HepG2 (cell line): ENCODE measurements at regions not wholly inside any gene's neighbourhood (a gene's known extent, or its start where the extent isn't known, plus 50 kb on each side); places are given as distances from the start of the nearest gene placed in this dataset.

Source experiments
- ATAC-seq: fragments of 200-7000 bp; cut with Tn5 transposase; 3 replicates; pipeline ENCODE4 v1.9.1; 2020; ENCODE audit warnings: mild to moderate bottlenecking, moderate library complexity
- BruUV-seq: library from RNA; stranded (reverse); fragments of 400-500 nt; replicated peaks from 2 replicates; lab custom pipeline; 2021; lab: Mats Ljungman, UMichigan
- CTCF ChIA-PET: fragments of 300-600 bp; formaldehyde crosslinking; extraction: SDS; loops from one replicate; lab custom pipeline; 2021; ENCODE audit warnings: low total read pairs, inconsistent platforms, low intra/inter-chr PET ratio; lab: Yijun Ruan, JAX
- POLR2A ChIA-PET: fragments of 350-600 bp; sonication (Branson Sonifier 250); formaldehyde crosslinking; loops from one replicate; lab custom pipeline; 2020; ENCODE audit warnings: antibody characterized with exemption, inconsistent platforms; lab: Yijun Ruan, JAX
- DNase-seq: peaks from one replicate; pipeline ENCODE4 v3.0.0-alpha.2; 2015; ENCODE audit warnings: low spot score
- FAIRE-seq: peaks from 3 replicates; lab custom pipeline; 2011; peaks lifted over from hg19 to GRCh38; lab: Jason Lieb, UNC
- H2AFZ ChIP-seq: one replicate; pipeline ENCODE4 v1.6.1; 2011; ENCODE audit warnings: low read length, inconsistent platforms
- H3K27ac ChIP-seq: fragments of 300-600 bp; 3 replicates; pipeline ENCODE4 v1.8.0; 2011; ENCODE audit warnings: mixed run types, mild to moderate bottlenecking, mixed read lengths, low read length, inconsistent platforms; ENCODE audit not compliant: insufficient read depth; ENCODE audit errors: extremely low read length
- H3K27me3 ChIP-seq, 2 experiments: fragments of 200-600 bp in 1 of 2; 2 replicates in 1 of 2; 3 replicates in 1 of 2; pipeline versions ENCODE4 v1.6.0 to v1.8.0; 2011; ENCODE audit warnings: low read length in 2 of 2, mild to moderate bottlenecking in 2 of 2, moderate library complexity in 2 of 2, inconsistent platforms in 1 of 2; ENCODE audit not compliant: insufficient read depth in 2 of 2, control insufficient read depth in 1 of 2
- H3K36me3 ChIP-seq, 2 experiments: fragments of 200-600 bp in 1 of 2; replicated peaks in 1 of 2; 2 replicates in 1 of 2; 3 replicates in 1 of 2; pipeline versions ENCODE4 v1.5.1 to v1.8.0; 2011; ENCODE audit warnings: low read length in 2 of 2, inconsistent platforms in 1 of 2; ENCODE audit not compliant: insufficient read depth in 2 of 2, control insufficient read depth in 1 of 2
- H3K4me1 ChIP-seq: 2 replicates; pipeline ENCODE4 v1.5.1; 2012; ENCODE audit warnings: low read length, inconsistent platforms; ENCODE audit not compliant: insufficient read depth
- H3K4me2 ChIP-seq: 2 replicates; pipeline ENCODE4 v1.6.0; 2011; ENCODE audit warnings: low read depth, low read length, inconsistent platforms
- H3K4me3 ChIP-seq, 3 experiments: fragments of 200-600 bp in 1 of 3; sonication (generic), shearing (Covaris generic) in 1 of 3; replicated peaks in 1 of 3; 2 replicates each; pipeline ENCODE4 v1.5.1; 2011 to 2016; ENCODE audit warnings: low read length in 3 of 3, inconsistent platforms in 2 of 3, low read depth in 2 of 3, mild to moderate bottlenecking in 2 of 3, control low read depth in 1 of 3, mixed read lengths in 1 of 3; ENCODE audit not compliant: insufficient read depth in 1 of 3
- H3K79me2 ChIP-seq: one replicate; pipeline ENCODE4 v1.6.1; 2011; ENCODE audit warnings: low read length, inconsistent platforms; ENCODE audit not compliant: insufficient read depth
- H3K9ac ChIP-seq: 2 replicates; pipeline ENCODE4 v1.6.0; 2011; ENCODE audit warnings: mild to moderate bottlenecking, low read depth, low read length, inconsistent platforms; ENCODE audit not compliant: insufficient read depth
- H3K9me3 ChIP-seq: 2 replicates; pipeline ENCODE4 v1.5.1; 2012; ENCODE audit warnings: mild to moderate bottlenecking, low read length
- H4K20me1 ChIP-seq: 2 replicates; pipeline ENCODE4 v1.6.0; 2011; ENCODE audit warnings: inconsistent platforms, mild to moderate bottlenecking, low read length, moderate library complexity; ENCODE audit not compliant: insufficient read depth
- MXD4 ChIP-seq: IDR thresholded peaks from 2 replicates; pipeline ENCODE4 v1.6.1; 2016; ENCODE audit warnings: mild to moderate bottlenecking, missing biosample characterization, missing genetic modification reagents
- ZC3H13 ChIP-seq: sonication (generic); formaldehyde crosslinking; IDR thresholded peaks from 2 replicates; pipeline ENCODE4 v1.8.1; 2023; ENCODE audit warnings: mild to moderate bottlenecking, missing genetic modification reagents, moderate library complexity
- ZFY ChIP-seq: sonication (generic); formaldehyde crosslinking; IDR thresholded peaks from 2 replicates; pipeline ENCODE4 v1.4.0; 2020; ENCODE audit warnings: missing genetic modification reagents
- ZNF572 ChIP-seq: sonication (generic); formaldehyde crosslinking; IDR thresholded peaks from 2 replicates; pipeline ENCODE4 v1.5.1; 2020; ENCODE audit warnings: mild to moderate bottlenecking, missing genetic modification reagents
- ZNF747 ChIP-seq: sonication (generic); formaldehyde crosslinking; IDR thresholded peaks from 2 replicates; pipeline ENCODE4 v1.8.1; 2023; ENCODE audit warnings: missing genetic modification reagents, mild to moderate bottlenecking, borderline replicate concordance
- ZNF761 ChIP-seq: sonication (generic); formaldehyde crosslinking; conservative IDR thresholded peaks from 2 replicates; pipeline ENCODE4 v1.4.0; 2020; ENCODE audit warnings: mild to moderate bottlenecking, missing genetic modification reagents
- WGBS: methylation state at CpG from one replicate; pipeline ENCODE4 v1.1.6; 2017; ENCODE audit warnings: low lambda C conversion rate; 5-methylcytosine and 5-hydroxymethylcytosine counted together
- in situ Hi-C: cut with HindIII; loops from 2 replicates; pipeline ENCODE4 v1.10.0; 2017; ENCODE audit warnings: low pct_unique_long_range_greater_than_20kb; ENCODE audit not compliant: extremely low pct_ligation_motif_present
- intact Hi-C: fragments of 100-400 bp; cut with micrococcal nuclease; formaldehyde crosslinking; loops from one replicate; pipeline ENCODE4 v1.10.0; 2022; ENCODE audit not compliant: unreplicated experiment
- TF ChIP-seq, protein P1 (sequence below): sonication (generic); formaldehyde crosslinking; IDR thresholded peaks from 2 replicates; pipeline ENCODE4 v1.4.0; 2020; ENCODE audit warnings: missing genetic modification reagents, borderline replicate concordance
- TF ChIP-seq, protein P2 (sequence below): sonication (generic); formaldehyde crosslinking; IDR thresholded peaks from 2 replicates; pipeline ENCODE4 v1.4.0; 2020; ENCODE audit warnings: low read depth, missing genetic modification reagents

DNA sequence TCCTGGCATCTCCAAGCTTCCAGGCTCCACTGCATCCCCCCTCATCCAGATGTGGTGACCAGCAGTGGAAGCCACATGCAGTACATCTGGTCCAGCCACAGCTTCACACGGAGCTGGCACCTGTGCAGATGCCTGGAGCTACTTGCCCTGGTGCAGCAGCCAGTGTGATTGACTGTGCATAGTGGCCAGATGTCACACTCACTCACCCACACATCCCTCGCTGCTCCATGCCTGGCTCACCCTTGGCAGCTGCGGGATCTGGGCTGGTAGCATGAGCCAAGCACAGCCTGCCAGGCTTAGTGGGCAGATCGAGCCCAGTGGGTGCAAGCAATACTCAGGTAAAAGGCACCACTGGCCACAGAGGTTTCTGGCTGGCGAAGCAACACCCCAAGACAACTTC, 398.0 kb upstream of the CNTN4 start:
- BruUV-seq, result no TSS peak
- H3K79me2 ChIP-seq, result no peaks in the 10 kb centered on the region
- H4K20me1 ChIP-seq, result no peaks in the 10 kb centered on the region
- DNase-seq, result no peak
- H2AFZ ChIP-seq, result no peak overlapping the region
- FAIRE-seq, result no peak
- ATAC-seq, result no peak
- H3K27ac ChIP-seq, result no peak overlapping the region
- H3K4me3 ChIP-seq, result no peak overlapping the region
- POLR2A ChIA-PET, result no interaction called here
- no peak overlapping the region for H3K9ac ChIP-seq
- TF ChIP-seq ZNF572 (CRISPR knock-in tag) (no peak), ZNF747 (CRISPR knock-in tag) (no peak), ZNF761 (CRISPR knock-in tag) (no peak), ZC3H13 (CRISPR knock-in tag) (no peak), MXD4 (CRISPR knock-in tag) (no peak), ZFY (no peak)
- TF ChIP-seq, protein P1, sequence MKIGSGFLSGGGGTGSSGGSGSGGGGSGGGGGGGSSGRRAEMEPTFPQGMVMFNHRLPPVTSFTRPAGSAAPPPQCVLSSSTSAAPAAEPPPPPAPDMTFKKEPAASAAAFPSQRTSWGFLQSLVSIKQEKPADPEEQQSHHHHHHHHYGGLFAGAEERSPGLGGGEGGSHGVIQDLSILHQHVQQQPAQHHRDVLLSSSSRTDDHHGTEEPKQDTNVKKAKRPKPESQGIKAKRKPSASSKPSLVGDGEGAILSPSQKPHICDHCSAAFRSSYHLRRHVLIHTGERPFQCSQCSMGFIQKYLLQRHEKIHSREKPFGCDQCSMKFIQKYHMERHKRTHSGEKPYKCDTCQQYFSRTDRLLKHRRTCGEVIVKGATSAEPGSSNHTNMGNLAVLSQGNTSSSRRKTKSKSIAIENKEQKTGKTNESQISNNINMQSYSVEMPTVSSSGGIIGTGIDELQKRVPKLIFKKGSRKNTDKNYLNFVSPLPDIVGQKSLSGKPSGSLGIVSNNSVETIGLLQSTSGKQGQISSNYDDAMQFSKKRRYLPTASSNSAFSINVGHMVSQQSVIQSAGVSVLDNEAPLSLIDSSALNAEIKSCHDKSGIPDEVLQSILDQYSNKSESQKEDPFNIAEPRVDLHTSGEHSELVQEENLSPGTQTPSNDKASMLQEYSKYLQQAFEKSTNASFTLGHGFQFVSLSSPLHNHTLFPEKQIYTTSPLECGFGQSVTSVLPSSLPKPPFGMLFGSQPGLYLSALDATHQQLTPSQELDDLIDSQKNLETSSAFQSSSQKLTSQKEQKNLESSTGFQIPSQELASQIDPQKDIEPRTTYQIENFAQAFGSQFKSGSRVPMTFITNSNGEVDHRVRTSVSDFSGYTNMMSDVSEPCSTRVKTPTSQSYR (CRISPR knock-in tag), result no peak
- TF ChIP-seq, protein P2, sequence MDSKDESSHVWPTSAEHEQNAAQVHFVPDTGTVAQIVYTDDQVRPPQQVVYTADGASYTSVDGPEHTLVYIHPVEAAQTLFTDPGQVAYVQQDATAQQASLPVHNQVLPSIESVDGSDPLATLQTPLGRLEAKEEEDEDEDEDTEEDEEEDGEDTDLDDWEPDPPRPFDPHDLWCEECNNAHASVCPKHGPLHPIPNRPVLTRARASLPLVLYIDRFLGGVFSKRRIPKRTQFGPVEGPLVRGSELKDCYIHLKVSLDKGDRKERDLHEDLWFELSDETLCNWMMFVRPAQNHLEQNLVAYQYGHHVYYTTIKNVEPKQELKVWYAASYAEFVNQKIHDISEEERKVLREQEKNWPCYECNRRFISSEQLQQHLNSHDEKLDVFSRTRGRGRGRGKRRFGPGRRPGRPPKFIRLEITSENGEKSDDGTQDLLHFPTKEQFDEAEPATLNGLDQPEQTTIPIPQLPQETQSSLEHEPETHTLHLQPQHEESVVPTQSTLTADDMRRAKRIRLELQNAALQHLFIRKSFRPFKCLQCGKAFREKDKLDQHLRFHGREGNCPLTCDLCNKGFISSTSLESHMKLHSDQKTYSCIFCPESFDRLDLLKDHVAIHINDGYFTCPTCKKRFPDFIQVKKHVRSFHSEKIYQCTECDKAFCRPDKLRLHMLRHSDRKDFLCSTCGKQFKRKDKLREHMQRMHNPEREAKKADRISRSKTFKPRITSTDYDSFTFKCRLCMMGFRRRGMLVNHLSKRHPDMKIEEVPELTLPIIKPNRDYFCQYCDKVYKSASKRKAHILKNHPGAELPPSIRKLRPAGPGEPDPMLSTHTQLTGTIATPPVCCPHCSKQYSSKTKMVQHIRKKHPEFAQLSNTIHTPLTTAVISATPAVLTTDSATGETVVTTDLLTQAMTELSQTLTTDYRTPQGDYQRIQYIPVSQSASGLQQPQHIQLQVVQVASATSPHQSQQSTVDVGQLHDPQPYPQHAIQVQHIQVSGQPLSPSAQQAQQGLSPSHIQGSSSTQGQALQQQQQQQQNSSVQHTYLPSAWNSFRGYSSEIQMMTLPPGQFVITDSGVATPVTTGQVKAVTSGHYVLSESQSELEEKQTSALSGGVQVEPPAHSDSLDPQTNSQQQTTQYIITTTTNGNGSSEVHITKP, result no peak
- intact Hi-C loops (loop anchor here (10.0 kb wide), 1 partner anchor 1484 kb away; no protein-coding TSS in a partner anchor), in situ Hi-C loops (no loop called here)
- 6% methylated on average over 3 of the region's 5 CpGs for WGBS
- no peaks in the 10 kb centered on the region for H3K4me1 ChIP-seq
- peaks cover 84% of the 10 kb centered on the region for H3K9me3 ChIP-seq
- no peak overlapping the region for H3K4me2 ChIP-seq
- CTCF ChIA-PET, result no interaction called here
- no peaks in the 10 kb centered on the region; a peak in 1 of 5 replicates for H3K27me3 ChIP-seq
- H3K36me3 ChIP-seq, result no peaks in the 10 kb centered on the region
